Activated T-helper 1 cell treated with anti-CD3 and anti-CD28 coated beads, Interleukin-2, amount 50 U/mL, for 16 hours (primary cell): ENCODE measurements at regions not wholly inside any gene's neighbourhood (a gene's known extent, or its start where the extent isn't known, plus 50 kb on each side); places are given as distances from the start of the nearest gene placed in this dataset.
"Not testable (repeated sequence)": the region's sequence is repeated elsewhere in the genome, so short reads cannot be mapped to it uniquely, and the experiment has no call there.

Experiments
- DNase-seq, 2 donors: peaks; one replicate each; pipeline ENCODE4 v3.0.0-alpha.2; 2020; ENCODE audit warnings: low read depth in 1 of 2, low spot score in 1 of 2

- not testable (repeated sequence) for DNase-seq
Observed at GRCh38 chr14:49031710-49032109, 554.5 kb downstream of the RPS29 start.

DNA sequence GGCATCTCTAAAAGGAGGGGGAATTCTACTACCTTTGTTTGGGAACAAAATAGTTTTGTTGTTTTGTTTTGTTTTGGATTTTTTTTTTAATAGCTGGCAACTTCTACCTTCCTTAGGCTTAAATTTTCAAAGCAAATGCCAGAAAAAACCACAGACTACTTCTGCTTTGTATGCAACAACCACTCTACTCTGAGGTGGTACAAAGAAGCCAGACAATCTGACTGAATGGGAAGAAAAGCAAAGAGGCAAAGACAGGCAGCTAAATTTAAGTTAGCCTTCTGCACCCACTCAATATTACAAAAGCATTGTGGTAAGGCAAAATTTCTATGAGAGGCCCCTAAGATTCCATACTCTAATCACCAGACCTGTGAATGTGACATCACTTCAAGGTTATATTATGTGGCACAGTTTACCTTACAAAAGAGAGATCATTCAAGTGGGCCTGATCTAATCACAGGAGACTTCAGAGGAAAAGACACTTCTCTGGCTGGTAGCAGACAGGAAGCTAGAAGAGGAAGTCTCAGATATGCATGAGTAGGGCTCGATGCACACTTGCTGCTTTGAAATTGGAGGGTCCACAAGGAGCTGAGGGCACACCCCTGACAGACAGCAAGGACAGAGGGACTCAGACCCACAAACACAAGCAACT lies 566.6 kb downstream of the RPS29 start:
- DNase-seq: no peak

- DNase-seq: no peak
Observed at GRCh38 chr14:49017447-49017846, 568.7 kb downstream of the RPS29 start.

DNA sequence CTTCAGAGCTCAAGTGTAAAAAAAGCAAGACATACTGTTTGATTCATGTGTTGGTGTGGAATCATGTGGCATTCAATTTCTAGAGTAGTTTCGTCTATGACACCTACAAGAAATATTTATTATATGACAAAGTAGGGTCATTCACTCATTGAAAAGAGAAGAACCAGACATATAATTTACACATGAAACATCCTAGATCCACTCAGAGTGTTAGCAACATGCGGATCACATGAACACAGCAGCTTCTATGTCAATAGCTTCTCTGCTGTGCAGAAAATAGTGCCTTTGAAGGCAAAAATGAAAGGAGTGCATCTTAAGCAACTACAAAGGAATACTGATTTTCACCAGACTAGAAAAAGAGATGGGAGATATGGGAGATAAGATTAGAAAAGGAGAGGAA lies 569.8 kb downstream of the RPS29 start:
- DNase-seq: no peak

DNA sequence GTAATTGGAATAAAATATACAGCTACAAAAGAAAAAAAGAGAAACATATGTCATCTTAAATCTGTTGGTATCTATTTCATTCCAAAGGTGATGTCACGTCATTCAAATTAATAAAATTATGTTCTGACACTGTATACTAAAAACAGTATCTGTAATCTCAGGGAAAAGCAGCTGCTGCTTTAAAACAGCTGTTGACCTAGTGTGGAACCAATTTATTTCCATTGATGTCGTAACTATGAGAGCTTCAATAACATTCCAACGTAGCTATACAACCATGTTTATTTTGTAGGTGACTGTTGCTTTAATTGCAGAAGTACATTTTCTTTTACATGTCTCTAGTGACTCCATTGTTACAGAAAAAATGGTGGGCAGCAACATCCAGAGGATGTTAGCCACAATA lies 571.7 kb downstream of the RPS29 start:
- no peak for DNase-seq

- DNase-seq: no peak
Observed at GRCh38 chr14:49008363-49008762, 577.8 kb downstream of the RPS29 start.

- no peak for DNase-seq
Observed at GRCh38 chr14:48991141-48991540, 595.0 kb downstream of the RPS29 start.

GRCh38 chr14:48983351-48983888 lies 602.8 kb downstream of the RPS29 start:
- DNase-seq: no peak

DNA sequence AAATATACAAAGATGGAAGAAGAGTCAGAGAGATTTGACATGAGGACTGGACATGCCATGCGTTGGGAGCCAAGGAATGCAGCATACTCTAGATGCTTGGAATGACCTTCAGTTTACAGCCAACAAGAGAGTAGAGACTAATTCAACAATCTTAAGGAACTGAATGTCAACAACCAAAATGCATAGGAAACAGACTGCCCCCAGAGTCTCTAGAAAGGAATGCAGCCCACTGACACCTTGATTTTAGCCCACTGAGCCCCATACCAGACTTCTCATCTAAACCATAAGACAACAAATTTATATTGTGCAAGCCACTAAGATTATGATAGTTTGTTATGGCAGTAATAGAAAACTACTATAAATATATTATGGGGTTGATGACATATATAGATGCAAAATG lies 611.2 kb downstream of the RPS29 start:
- DNase-seq: no peak

GRCh38 chr14:48973151-48973550 lies 613.0 kb downstream of the RPS29 start:
- DNase-seq: no peak

GRCh38 chr14:48970943-48971342 lies 615.2 kb downstream of the RPS29 start:
- DNase-seq: no peak

DNA sequence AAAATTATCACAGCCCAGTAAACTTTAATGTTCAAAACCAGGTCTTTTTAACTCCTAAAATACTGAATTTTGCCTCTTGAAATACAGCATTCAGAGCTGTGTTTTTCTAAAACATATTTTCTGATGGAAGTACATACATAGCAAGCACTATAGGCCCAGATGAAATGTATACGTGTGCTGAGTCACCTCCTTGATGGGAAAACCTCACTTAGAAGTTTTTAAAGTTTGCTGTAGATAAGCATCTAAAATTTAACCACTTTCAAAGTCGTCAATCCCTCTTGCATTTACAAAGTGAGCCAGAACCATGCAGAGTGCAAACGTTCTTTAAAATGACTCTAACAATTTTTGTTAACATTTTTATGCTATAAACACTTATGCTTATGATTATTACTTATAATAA lies 618.8 kb downstream of the RPS29 start:
- DNase-seq: no peak

DNA sequence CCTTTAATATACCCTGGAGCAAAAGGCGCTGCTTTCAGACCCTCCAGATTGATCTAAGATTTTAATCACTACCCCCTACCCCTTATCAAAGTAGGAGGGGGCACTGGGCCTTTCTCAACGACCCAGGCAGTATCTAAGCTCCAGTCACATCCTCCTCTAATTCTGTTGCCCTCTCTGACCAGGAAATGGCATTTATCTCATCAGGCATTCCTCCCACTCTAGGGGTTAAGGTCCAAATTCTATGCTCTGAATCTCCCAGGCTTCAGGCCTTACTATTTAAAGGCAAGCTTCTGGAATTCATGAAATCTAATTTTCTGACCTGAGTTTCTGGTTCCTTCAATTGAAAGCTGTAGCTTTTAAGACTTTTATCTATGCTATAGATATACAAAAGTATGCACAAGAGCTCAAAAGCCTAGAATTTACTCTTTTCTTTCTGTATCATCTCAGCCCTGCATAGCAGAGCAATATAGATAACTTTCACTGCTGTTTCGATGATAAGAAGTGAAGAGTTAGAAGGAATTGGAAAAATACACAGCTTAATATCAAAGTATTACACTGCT lies 622.9 kb downstream of the RPS29 start:
- no peak for DNase-seq

DNA sequence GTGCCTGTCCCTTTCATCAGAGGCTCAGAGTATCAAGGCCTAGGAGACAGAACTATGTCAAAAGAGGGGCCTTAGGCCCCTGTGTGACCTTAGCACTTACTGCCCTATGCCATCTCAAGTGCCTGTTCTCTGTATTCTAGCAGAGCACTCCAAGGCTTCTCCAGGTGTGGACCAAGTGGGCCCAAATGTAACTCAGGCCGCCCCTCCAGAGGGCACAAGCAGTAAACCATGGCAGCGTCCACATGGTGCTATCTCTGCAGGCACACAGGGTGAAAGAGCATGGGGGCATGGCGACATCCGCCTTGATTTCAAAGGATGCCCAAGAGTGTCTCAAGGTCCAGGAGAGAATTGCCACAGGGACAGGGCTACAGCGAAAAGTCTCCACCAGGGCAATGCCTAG lies 628.7 kb downstream of the RPS29 start:
- DNase-seq: no peak

DNA sequence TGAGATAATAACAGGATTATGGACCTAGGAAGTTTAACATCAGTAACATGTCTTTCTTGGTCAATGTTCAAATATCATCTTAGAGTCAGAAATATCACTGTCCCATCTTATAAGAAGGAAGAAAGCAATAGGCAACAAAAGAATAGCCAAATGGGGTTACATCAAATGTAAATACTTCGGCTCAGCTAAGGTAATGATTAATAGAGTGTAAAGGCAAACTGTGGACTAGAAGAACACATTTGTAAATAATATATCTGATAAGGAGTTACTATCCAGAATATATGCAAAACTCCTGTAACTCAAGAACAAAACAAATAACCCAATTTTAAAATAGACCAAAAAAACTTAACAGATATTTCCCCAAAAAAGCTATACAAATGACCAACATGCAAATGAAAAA lies 630.3 kb downstream of the RPS29 start:
- DNase-seq: no peak

DNA sequence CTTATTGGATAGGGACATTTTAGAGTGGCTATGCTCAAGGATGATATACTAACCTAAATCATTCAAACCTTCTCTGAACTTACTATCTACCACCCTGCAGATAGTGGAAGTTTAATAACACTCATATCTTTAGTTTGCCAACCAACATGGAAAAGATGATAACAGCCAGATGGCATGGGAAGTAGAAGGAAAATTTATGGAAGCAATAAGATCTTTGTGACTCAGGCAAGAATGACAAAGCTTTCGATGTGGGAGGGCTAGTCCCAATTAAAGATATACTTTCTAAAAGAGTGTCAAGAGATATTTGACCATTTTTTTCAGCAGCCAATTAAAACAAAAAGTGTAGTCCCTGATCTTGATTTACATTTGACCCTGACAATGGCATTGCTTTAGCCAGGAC lies 631.7 kb downstream of the RPS29 start:
- no peak for DNase-seq

DNA sequence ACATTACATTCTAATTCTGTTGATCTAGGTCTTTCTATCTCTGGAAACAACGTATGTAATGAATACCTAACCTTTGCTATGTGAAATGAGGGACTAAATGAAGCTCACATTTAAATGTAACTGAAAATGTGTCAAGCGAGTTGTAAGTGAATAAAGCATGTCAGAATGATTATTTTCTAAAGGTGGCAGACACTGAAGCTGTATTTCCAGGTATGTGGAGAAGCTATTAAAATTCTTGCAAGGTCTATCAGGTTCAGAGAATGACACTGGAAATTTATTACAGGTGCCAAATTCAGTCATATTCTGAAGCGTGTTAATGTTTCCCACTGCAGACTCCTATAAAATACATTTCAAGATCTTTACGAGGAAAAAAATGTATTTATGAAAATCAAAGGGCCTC lies 641.4 kb downstream of the RPS29 start:
- no peak for DNase-seq

DNA sequence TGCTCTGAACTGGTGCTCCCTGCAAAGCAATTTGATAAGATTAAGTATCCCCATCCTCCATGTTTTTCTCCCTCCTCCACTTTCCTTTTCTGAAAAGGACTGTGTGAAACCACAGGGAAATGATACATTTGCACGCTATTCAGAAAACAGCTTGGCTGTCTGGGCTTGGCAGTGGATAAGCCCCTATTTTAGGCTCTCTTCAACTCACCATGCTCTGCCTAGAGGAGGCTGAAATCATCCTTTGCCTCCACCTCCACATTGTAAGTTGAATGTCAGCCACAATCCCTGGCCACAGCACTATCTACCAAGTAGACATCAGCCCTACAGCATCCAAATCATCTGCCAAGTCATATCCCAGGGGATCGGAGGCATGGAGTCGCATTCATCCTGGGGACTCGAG lies 642.3 kb downstream of the RPS29 start:
- no peak for DNase-seq

DNA sequence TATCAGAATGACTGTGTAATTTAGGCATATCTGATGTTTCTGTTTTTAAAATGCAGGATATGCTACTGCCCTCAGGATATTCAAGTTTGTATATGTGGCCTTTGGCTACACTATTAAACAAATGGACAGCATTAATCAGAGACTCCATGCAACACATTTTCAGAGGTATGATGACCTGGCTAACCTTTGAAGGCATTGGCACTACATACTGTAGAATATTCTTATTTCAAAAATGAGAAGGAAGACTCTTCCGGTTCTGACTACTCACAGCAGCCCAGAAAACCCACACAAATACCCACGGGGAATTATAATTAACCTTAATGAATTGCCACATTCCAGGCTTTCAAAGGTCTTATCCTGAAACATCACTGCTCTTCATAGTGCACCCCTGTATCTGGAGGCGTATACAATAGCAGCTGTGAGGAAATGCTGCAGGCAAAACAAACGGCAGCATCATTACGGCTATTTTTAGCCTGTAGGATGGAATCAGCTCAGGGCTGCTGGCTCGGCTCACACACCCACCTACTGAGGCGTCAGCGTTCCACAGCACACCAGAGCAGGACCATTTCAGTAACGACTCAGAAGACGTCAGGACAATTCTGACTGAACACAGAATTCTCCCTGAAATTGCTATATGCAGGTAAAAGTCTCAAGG lies 648.5 kb downstream of the RPS29 start:
- DNase-seq: no peak

- no peak for DNase-seq
Observed at GRCh38 chr14:48936849-48937248, 649.3 kb downstream of the RPS29 start.

- no peak for DNase-seq
Observed at GRCh38 chr14:48936362-48936761, 649.8 kb downstream of the RPS29 start.

- no peak for DNase-seq
Observed at GRCh38 chr14:48925184-48925583, 661.0 kb downstream of the RPS29 start.

- no peak for DNase-seq
Observed at GRCh38 chr14:48914921-48915320, 671.3 kb downstream of the RPS29 start.
